CD14-positive monocyte (primary cell): ENCODE measurements at regions not wholly inside any gene's neighbourhood (a gene's known extent, or its start where the extent isn't known, plus 50 kb on each side); places are given as distances from the start of the nearest gene placed in this dataset.

Experiments used
- DNase-seq, 3 donors: peaks; one replicate each; pipeline ENCODE4 v3.0.0-alpha.2; 2011 to 2022
- H2AFZ ChIP-seq: 2 replicates; pipeline ENCODE4 v1.6.0; 2012; ENCODE audit warnings: mild to moderate bottlenecking, low read depth, low read length, inconsistent platforms; ENCODE audit not compliant: insufficient read depth, poor library complexity, severe bottlenecking
- H3K27ac ChIP-seq, 2 donors: 1 replicate in 1 of 2; 2 replicates in 1 of 2; pipeline ENCODE4 v1.5.1; 2012 to 2013; ENCODE audit warnings: low read length in 2 of 2, control low read depth in 1 of 2, inconsistent platforms in 1 of 2, low read depth in 1 of 2, mild to moderate bottlenecking in 1 of 2
- H3K27me3 ChIP-seq, 2 donors: one replicate each; pipeline versions ENCODE4 v1.6.0 to v1.6.1; 2011 to 2013; ENCODE audit warnings: low read length in 2 of 2; ENCODE audit not compliant: control insufficient read depth in 2 of 2, insufficient read depth in 2 of 2
- H3K36me3 ChIP-seq, 2 donors: replicated peaks in 1 of 2; 1 replicate in 1 of 2; 2 replicates in 1 of 2; pipeline versions ENCODE4 v1.5.1 to v1.6.1; 2012 to 2013; ENCODE audit warnings: low read length in 2 of 2, control low read depth in 1 of 2, inconsistent platforms in 1 of 2, mild to moderate bottlenecking in 1 of 2; ENCODE audit not compliant: insufficient read depth in 2 of 2, control insufficient read depth in 1 of 2
- H3K4me1 ChIP-seq, 2 donors: 1 replicate in 1 of 2; 2 replicates in 1 of 2; pipeline versions ENCODE4 v1.5.1 to v1.6.1; 2012 to 2013; ENCODE audit warnings: low read length in 2 of 2, control low read depth in 1 of 2, inconsistent platforms in 1 of 2, mild to moderate bottlenecking in 1 of 2, moderate library complexity in 1 of 2; ENCODE audit not compliant: insufficient read depth in 2 of 2, control insufficient read depth in 1 of 2
- H3K4me2 ChIP-seq: replicated peaks from 2 replicates; pipeline ENCODE3; 2012; ENCODE audit warnings: low read length, moderate library complexity, mild to moderate bottlenecking; ENCODE audit not compliant: poor library complexity, severe bottlenecking; ENCODE audit errors: extremely low read depth
- H3K4me3 ChIP-seq, 3 experiments: fragments of 200-600 bp in 1 of 3; sonication (generic) in 1 of 3; replicated peaks in 1 of 3; 1 replicate in 2 of 3; 2 replicates in 1 of 3; pipeline ENCODE4 v1.5.1; 2011 to 2013; ENCODE audit warnings: low read length in 3 of 3, mild to moderate bottlenecking in 3 of 3, control low read depth in 2 of 3, low read depth in 2 of 3, inconsistent platforms in 1 of 3, moderate library complexity in 1 of 3
- H3K79me2 ChIP-seq: 2 replicates; pipeline ENCODE4 v1.6.0; 2012; ENCODE audit warnings: mild to moderate bottlenecking, control low read depth, inconsistent platforms, low read length, moderate library complexity; ENCODE audit not compliant: insufficient read depth
- H3K9ac ChIP-seq: 2 replicates; pipeline ENCODE4 v1.6.0; 2017; ENCODE audit warnings: low read length, mild to moderate bottlenecking; ENCODE audit not compliant: insufficient read depth, poor library complexity, severe bottlenecking
- H3K9me3 ChIP-seq, 2 donors: replicated peaks in 1 of 2; 1 replicate in 1 of 2; 2 replicates in 1 of 2; pipeline versions ENCODE4 v1.5.1 to v1.6.1; 2012 to 2013; ENCODE audit warnings: low read length in 2 of 2, control low read depth in 1 of 2; ENCODE audit not compliant: control insufficient read depth in 1 of 2, insufficient read depth in 1 of 2
- H4K20me1 ChIP-seq: 2 replicates; pipeline ENCODE4 v1.6.0; 2012; ENCODE audit warnings: mild to moderate bottlenecking, low read length, control low read depth, moderate library complexity; ENCODE audit not compliant: insufficient read depth
- H3K27ac Mint-ChIP-seq, 7 donors: one replicate each; pipeline ENCODE4 v1.8.0; 2020; ENCODE audit warnings: mild to moderate bottlenecking in 7 of 7, mixed read lengths in 7 of 7, moderate library complexity in 6 of 7, inconsistent platforms in 2 of 7
- H3K27me3 Mint-ChIP-seq, 3 donors: one replicate each; pipeline ENCODE4 v1.8.0; 2021 to 2022; ENCODE audit warnings: low read depth in 3 of 3, mild to moderate bottlenecking in 3 of 3, mixed read lengths in 3 of 3, moderate library complexity in 3 of 3, inconsistent platforms in 1 of 3
- H3K36me3 Mint-ChIP-seq, 2 donors: one replicate each; pipeline ENCODE4 v1.8.0; 2020; ENCODE audit warnings: mixed read lengths in 2 of 2, inconsistent platforms in 1 of 2, mild to moderate bottlenecking in 1 of 2
- H3K4me1 Mint-ChIP-seq: one replicate; pipeline ENCODE4 v1.8.0; 2020; ENCODE audit warnings: mild to moderate bottlenecking, mixed read lengths
- H3K4me3 Mint-ChIP-seq, 2 donors: one replicate each; pipeline ENCODE4 v1.8.0; 2020; ENCODE audit warnings: mild to moderate bottlenecking in 2 of 2, mixed read lengths in 2 of 2, moderate library complexity in 1 of 2
- H3K9me3 Mint-ChIP-seq, 7 donors: one replicate each; pipeline ENCODE4 v1.8.0; 2020 to 2022; ENCODE audit warnings: mixed read lengths in 7 of 7, mild to moderate bottlenecking in 6 of 7, moderate library complexity in 6 of 7, inconsistent platforms in 2 of 7
- CTCF ChIP-seq: fragments of 200-600 bp; IDR thresholded peaks from one replicate; pipeline ENCODE4 v1.8.0; 2022; ENCODE audit warnings: antibody characterized with exemption, mild to moderate bottlenecking
- WGBS: methylation state at CpG from one replicate; pipeline ENCODE4 v1.1.5; 2013; ENCODE audit warnings: missing lambda C conversion rate; ENCODE audit not compliant: insufficient coverage; 5-methylcytosine and 5-hydroxymethylcytosine counted together
- intact Hi-C, 2 donors: fragments of 100-400 bp; cut with micrococcal nuclease; formaldehyde crosslinking; loops; one replicate each; pipeline versions ENCODE4 v1.15.0 to v1.15.1; 2023

GRCh38 chr12:75660805-75661404 is 149.5 kb upstream of the KRR1 start:
- Histone ChIP-seq H3K4me1 (no peaks in the 10 kb centered on the region), H3K4me2 (no peak overlapping the region), H3K79me2 (no peaks in the 10 kb centered on the region), H3K36me3 (no peaks in the 10 kb centered on the region), H4K20me1 (no peaks in the 10 kb centered on the region), H3K9me3 (no peaks in the 10 kb centered on the region), H3K4me3 (no peak overlapping the region), H3K27ac (no peak overlapping the region), H3K9ac (no peak overlapping the region), H3K27me3 (no peaks in the 10 kb centered on the region), H2AFZ (no peak overlapping the region)
- TF ChIP-seq CTCF = no peak
- H3K9me3 Mint-ChIP-seq = peaks cover 0 to 4% (median 0%) of the 10 kb centered on the region in 7 donors
- DNase-seq = no peak
- no peak overlapping the region for H3K4me3 Mint-ChIP-seq
- 89% methylated on average over 2 of the region's 3 CpGs for whole genome bisulfite sequencing
- H3K27me3 Mint-ChIP-seq = peaks cover 0 to 5% (median 0%) of the 10 kb centered on the region in 3 donors
- no peak overlapping the region for H3K27ac Mint-ChIP-seq
- no peaks in the 10 kb centered on the region for H3K36me3 Mint-ChIP-seq
- H3K4me1 Mint-ChIP-seq = no peaks in the 10 kb centered on the region
- intact Hi-C loops = no loop called here

GRCh38 chr12:75660107-75660530 is 148.7 kb upstream of the KRR1 start:
- Histone ChIP-seq H3K4me3 (no peak overlapping the region), H3K9me3 (no peaks in the 10 kb centered on the region), H2AFZ (no peak overlapping the region), H3K4me2 (no peak overlapping the region), H3K4me1 (no peaks in the 10 kb centered on the region), H3K27me3 (no peaks in the 10 kb centered on the region), H3K36me3 (no peaks in the 10 kb centered on the region), H3K27ac (no peak overlapping the region), H4K20me1 (no peaks in the 10 kb centered on the region), H3K9ac (no peak overlapping the region), H3K79me2 (no peaks in the 10 kb centered on the region)
- no peak for TF ChIP-seq CTCF
- H3K36me3 Mint-ChIP-seq = no peaks in the 10 kb centered on the region
- no peaks in the 10 kb centered on the region for H3K4me1 Mint-ChIP-seq
- no peak overlapping the region for H3K4me3 Mint-ChIP-seq
- H3K27ac Mint-ChIP-seq = no peak overlapping the region
- WGBS = 86% methylated on average over 4 of the region's 4 CpGs
- H3K9me3 Mint-ChIP-seq = peaks cover 0 to 4% (median 0%) of the 10 kb centered on the region in 7 donors
- intact Hi-C loops = no loop called here
- peaks cover 0 to 5% (median 0%) of the 10 kb centered on the region in 3 donors for H3K27me3 Mint-ChIP-seq
- DNase-seq = no peak
